PC-9 (cell line): ENCODE measurements at regions not wholly inside any gene's neighbourhood (a gene's known extent, or its start where the extent isn't known, plus 50 kb on each side); places are given as distances from the start of the nearest gene placed in this dataset.

Source experiments
- BruUV-seq: library from RNA; stranded (reverse); fragments of 400-500 nt; replicated peaks from 2 replicates; lab custom pipeline; 2021; lab: Mats Ljungman, UMichigan
- CTCF ChIA-PET: fragments of 300-600 bp; sonication (Branson Sonifier 250); formaldehyde crosslinking; loops from one replicate; lab custom pipeline; 2022; ENCODE audit warnings: antibody characterized with exemption; lab: Charles Lee
- POLR2A ChIA-PET: fragments of 300-600 bp; sonication (Branson Sonifier 250); formaldehyde crosslinking; loops from one replicate; lab custom pipeline; 2022; ENCODE audit warnings: antibody characterized with exemption; ENCODE audit not compliant: unreplicated experiment; lab: Charles Lee
- DNase-seq, 2 experiments: peaks; one replicate each; pipeline versions ENCODE4 v3.0.0 to v3.0.0-alpha.2; 2015 to 2022; ENCODE audit warnings: mixed read lengths in 1 of 2
- H2AFZ ChIP-seq: fragments of 200-600 bp; sonication (generic); 2 replicates; pipeline ENCODE4 v1.8.1; 2017; ENCODE audit warnings: antibody characterized with exemption
- H3F3A ChIP-seq: fragments of 200-600 bp; sonication (generic); 2 replicates; pipeline ENCODE4 v1.8.1; 2017; ENCODE audit warnings: antibody characterized with exemption, mild to moderate bottlenecking, low read depth; ENCODE audit not compliant: insufficient read depth
- H3K27ac ChIP-seq: fragments of 200-600 bp; sonication (generic); 2 replicates; pipeline ENCODE4 v1.6.1; 2016; ENCODE audit warnings: mixed run types
- H3K27me3 ChIP-seq: fragments of 200-600 bp; sonication (generic); 2 replicates; pipeline ENCODE4 v1.6.1; 2016; ENCODE audit warnings: low read depth, mixed run types; ENCODE audit not compliant: insufficient read depth
- H3K36me3 ChIP-seq: fragments of 200-600 bp; sonication (generic); 2 replicates; pipeline ENCODE4 v1.6.1; 2016; ENCODE audit warnings: low read depth, mixed run types
- H3K4me1 ChIP-seq: fragments of 200-600 bp; sonication (generic); replicated peaks from 2 replicates; pipeline ENCODE4 v1.6.1; 2016; ENCODE audit warnings: mixed run types; ENCODE audit not compliant: insufficient read depth
- H3K4me2 ChIP-seq: fragments of 200-600 bp; sonication (generic); 2 replicates; pipeline ENCODE4 v1.6.1; 2017; ENCODE audit warnings: mixed run types
- H3K4me3 ChIP-seq: fragments of 200-600 bp; sonication (generic); 2 replicates; pipeline ENCODE4 v1.6.1; 2016; ENCODE audit warnings: mixed run types
- H3K79me2 ChIP-seq: fragments of 200-600 bp; sonication (generic); 2 replicates; pipeline ENCODE4 v1.6.1; 2017; ENCODE audit warnings: low read depth, mixed run types
- H3K9me2 ChIP-seq: fragments of 200-600 bp; sonication (generic); 2 replicates; pipeline ENCODE4 v1.8.1; 2017; ENCODE audit warnings: mild to moderate bottlenecking; ENCODE audit not compliant: insufficient read depth
- H3K9me3 ChIP-seq: fragments of 200-600 bp; sonication (generic); 2 replicates; pipeline ENCODE4 v1.8.1; 2016; ENCODE audit warnings: low read depth; ENCODE audit not compliant: insufficient read depth
- H4K20me1 ChIP-seq: fragments of 200-600 bp; sonication (generic); 2 replicates; pipeline ENCODE4 v1.8.1; 2017; ENCODE audit not compliant: insufficient read depth
- CTCF ChIP-seq: fragments of 200-600 bp; sonication (generic); conservative IDR thresholded peaks from 2 replicates; pipeline ENCODE4 v1.6.1; 2017; ENCODE audit warnings: mixed run types, antibody characterized with exemption, mild to moderate bottlenecking, moderate library complexity
- EZH2 ChIP-seq: fragments of 200-600 bp; sonication (generic); IDR thresholded peaks from 2 replicates; pipeline ENCODE4 v1.8.0; 2017; ENCODE audit warnings: antibody characterized with exemption, low read depth
- intact Hi-C: fragments of 100-400 bp; cut with micrococcal nuclease; formaldehyde crosslinking; loops from one replicate; pipeline ENCODE4 v1.10.0; 2022; ENCODE audit not compliant: unreplicated experiment

GRCh38 chr14:83217492-83217891 is 1683.8 kb upstream of the SEL1L start:
- ChIA-PET POLR2A (no interaction called here), CTCF (no interaction called here)
- Histone ChIP-seq H3K79me2 (no peaks in the 10 kb centered on the region), H3K27me3 (no peaks in the 10 kb centered on the region), H3K9me3 (no peaks in the 10 kb centered on the region), H3K4me3 (no peak overlapping the region), H4K20me1 (no peaks in the 10 kb centered on the region), H3F3A (no peaks in the 10 kb centered on the region), H3K27ac (no peak overlapping the region), H2AFZ (no peak overlapping the region), H3K4me1 (no peaks in the 10 kb centered on the region), H3K36me3 (no peaks in the 10 kb centered on the region), H3K9me2 (no peaks in the 10 kb centered on the region), H3K4me2 (no peak overlapping the region)
- BruUV-seq = no TSS peak
- TF ChIP-seq CTCF (no peak), EZH2 (no peak)
- no peak for DNase-seq
- intact Hi-C loops = no loop called here

- H4K20me1 ChIP-seq = no peaks in the 10 kb centered on the region
- H3K4me2 ChIP-seq = no peak overlapping the region
- H3K27ac ChIP-seq = no peak overlapping the region
- H3F3A ChIP-seq = no peaks in the 10 kb centered on the region
- no peaks in the 10 kb centered on the region for H3K9me3 ChIP-seq
- H3K4me1 ChIP-seq = no peaks in the 10 kb centered on the region
- TF ChIP-seq CTCF (no peak), EZH2 (no peak)
- H2AFZ ChIP-seq = no peak overlapping the region
- H3K4me3 ChIP-seq = no peak overlapping the region
- CTCF ChIA-PET = no interaction called here
- no TSS peak for BruUV-seq
- H3K9me2 ChIP-seq = no peaks in the 10 kb centered on the region
- no peaks in the 10 kb centered on the region for H3K36me3 ChIP-seq
- no peak for DNase-seq
- intact Hi-C loops = no loop called here
- no peaks in the 10 kb centered on the region for H3K27me3 ChIP-seq
- POLR2A ChIA-PET = no interaction called here
- H3K79me2 ChIP-seq = no peaks in the 10 kb centered on the region
These were observed 1714.4 kb upstream of the SEL1L start for GRCh38 chr14:83247924-83248639.

GRCh38 chr14:83251402-83251801 is 1717.7 kb upstream of the SEL1L start:
- ChIA-PET POLR2A (no interaction called here), CTCF (no interaction called here)
- no peak overlapping the region for H3K27ac ChIP-seq
- no peaks in the 10 kb centered on the region for H3K9me2 ChIP-seq
- no peaks in the 10 kb centered on the region for H4K20me1 ChIP-seq
- no peak overlapping the region for H3K4me2 ChIP-seq
- DNase-seq = no peak
- no peaks in the 10 kb centered on the region for H3F3A ChIP-seq
- no peaks in the 10 kb centered on the region for H3K36me3 ChIP-seq
- intact Hi-C loops = no loop called here
- BruUV-seq = no TSS peak
- H2AFZ ChIP-seq = no peak overlapping the region
- no peak overlapping the region for H3K4me3 ChIP-seq
- no peaks in the 10 kb centered on the region for H3K4me1 ChIP-seq
- no peak for TF ChIP-seq CTCF
- no peak for TF ChIP-seq EZH2
- no peaks in the 10 kb centered on the region for H3K9me3 ChIP-seq
- no peaks in the 10 kb centered on the region for H3K79me2 ChIP-seq
- H3K27me3 ChIP-seq = no peaks in the 10 kb centered on the region
